GM18907 (cell line): ENCODE measurements at regions not wholly inside any gene's neighbourhood (a gene's known extent, or its start where the extent isn't known, plus 50 kb on each side); places are given as distances from the start of the nearest gene placed in this dataset.
"Not testable (repeated sequence)": the region's sequence is repeated elsewhere in the genome, so short reads cannot be mapped to it uniquely, and the experiment has no call there.

Experiments used
- ATAC-seq: cut with Tn5 transposase; IDR thresholded peaks from one replicate; pipeline ENCODE4 v1.9.1; 2021; ENCODE audit warnings: mild to moderate bottlenecking, moderate library complexity; ENCODE audit not compliant: unreplicated experiment

DNA sequence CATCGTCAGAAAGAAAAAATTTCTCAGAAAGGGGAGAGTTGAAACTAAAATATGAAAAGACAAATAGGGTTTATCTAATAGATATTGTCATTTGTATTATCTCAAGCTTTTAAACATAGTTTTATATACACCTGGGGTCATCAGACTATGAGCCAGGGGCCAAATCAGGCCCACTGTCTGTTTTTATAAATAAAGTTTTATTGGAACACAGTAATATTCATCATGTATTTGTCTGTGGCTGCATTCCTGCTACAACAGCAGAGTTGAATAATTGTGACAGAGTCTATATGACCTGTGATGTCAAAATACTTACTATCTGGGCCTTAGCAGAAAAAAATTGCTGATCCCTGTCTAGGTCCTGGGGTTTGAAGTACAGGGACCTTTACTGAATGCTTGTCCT is 120.5 kb upstream of the RUNX1 start:
- ATAC-seq = no peak

DNA sequence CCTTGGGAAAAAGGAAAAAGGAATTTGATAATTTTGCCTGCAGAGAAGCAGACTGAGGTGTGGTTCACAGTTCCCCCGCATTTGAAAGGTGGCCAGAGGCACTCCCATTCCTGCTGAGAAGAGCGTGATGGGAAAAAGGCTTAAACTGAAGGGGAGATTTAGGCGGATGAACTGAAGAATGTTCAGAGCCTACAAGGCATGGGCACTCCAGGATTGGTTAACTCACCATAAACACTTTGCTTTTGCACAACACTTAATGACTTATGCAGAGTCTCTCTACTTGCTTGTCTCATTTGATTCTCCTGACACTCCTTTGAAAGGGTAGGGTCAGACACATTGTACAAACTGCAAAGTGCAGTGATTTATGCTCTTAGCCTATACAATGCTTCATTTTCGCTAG is 119.6 kb upstream of the RUNX1 start:
- ATAC-seq = no peak

DNA sequence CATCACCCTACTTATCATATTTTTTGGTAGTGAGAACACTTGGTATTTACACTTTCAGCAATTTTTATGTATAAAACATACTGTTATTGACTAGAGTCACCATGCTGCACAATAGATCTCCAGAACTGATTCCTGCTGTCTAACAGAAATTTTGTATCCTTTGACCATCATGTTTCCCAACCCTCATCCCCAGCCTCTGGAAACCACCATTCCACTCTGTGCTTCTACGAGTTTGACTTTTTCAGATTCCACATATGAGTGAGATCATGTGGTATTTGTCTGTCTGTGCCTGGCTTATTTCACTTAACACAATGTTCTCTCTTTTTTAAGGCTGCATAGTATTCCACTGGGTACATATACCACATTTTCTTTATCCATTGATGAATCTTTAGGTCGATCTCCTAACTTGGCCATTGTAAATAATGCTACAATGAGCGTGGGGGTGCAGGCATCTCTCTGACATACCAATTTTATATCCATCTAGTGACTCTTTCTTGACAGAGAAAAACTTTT is 115.9 kb upstream of the RUNX1 start:
- ATAC-seq = no peak

DNA sequence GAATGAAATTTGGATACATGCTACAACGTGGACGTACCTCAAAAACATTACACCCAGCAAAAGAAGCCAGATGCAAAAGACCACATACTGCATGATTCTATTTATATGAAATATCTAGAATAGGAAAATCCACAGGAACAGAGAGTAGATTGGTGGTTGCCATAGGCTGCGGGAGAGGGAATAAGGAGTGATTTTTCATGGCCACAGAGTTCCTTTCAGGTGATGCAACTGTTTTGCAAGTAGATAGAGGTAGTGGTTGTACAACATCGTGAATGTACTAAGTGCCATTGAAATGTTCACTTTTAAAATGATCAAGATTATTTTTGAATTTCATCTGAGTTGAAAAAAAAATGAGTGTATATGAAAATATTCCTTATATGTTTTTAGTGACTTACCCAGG is 115.3 kb upstream of the RUNX1 start:
- ATAC-seq = no peak

DNA sequence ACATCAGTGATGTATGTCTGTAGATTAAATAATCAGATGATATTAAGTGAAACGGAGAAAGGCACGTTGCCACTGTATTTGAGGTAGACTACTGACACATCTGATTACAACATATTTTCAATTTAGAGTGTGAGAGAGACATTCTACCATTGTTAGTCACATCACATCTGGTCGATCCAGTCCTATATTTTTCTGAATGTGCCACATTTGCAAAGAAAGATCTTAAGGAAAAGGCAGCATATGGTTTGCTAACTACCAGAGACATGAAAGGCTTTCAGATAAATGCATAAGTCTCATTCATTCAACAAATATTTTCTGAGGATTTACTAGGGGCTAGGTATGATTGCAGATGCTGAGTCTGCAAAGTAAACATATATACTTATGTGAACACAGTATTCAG is 114.3 kb upstream of the RUNX1 start:
- ATAC-seq = no peak

DNA sequence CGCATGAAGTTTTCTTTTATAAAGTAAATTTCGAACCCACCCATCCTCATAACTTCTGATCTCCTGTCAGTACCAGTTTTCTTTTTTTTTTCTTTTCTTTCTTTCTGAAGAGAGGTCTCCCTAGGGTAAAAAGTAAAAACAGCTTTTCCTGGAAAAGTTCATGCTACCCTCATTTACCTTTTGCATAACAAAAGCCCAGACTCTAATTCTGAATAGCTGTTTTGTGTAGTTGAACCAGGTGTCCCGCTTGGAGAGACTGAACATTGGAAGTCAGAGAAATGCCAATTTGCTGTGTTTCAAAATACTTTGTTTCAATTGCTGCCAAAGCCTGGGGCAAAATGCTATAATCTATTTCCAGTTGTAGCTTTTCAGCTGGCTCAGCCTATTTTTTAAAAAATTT is 113.7 kb upstream of the RUNX1 start:
- ATAC-seq = no peak

DNA sequence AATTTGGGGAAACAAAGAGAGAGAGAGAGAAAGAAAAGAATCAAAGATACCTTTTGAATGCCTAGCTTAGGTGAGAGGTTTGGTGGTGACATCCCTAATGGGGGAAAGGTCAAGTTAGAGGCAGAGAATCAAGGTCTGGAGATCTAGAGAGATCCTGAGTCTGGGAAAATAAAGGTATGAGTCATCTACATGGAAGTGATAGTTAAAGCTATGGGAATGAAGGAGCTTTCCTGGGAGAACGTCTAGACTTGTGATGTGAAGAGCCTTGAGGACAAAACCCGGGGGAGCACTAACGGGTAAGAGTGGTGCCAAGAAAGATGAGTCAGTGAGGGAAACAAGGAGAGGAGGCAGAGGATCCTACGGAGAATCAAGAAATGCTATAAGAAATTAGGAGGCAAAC is 110.8 kb upstream of the RUNX1 start:
- ATAC-seq = no peak

DNA sequence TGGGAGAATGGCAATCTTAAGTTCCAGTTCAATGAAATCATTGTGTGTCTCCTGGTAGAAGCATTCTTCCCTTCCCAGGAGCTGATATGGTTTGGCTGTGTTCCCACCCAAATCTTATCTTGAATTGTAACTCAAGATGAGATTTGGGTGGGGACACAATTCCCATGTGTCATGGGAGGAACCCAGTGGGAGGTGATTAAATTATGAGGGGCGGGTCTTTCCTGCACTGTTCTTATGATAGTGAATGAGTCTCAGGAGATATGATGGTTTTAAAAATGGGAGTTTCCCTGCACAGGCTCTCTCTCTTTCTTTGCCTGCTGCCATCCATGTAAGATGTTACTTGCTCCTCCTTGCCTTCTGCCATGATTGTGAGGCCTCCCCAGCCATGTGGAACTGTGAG is 108.3 kb upstream of the RUNX1 start:
- not testable (repeated sequence) for ATAC-seq

DNA sequence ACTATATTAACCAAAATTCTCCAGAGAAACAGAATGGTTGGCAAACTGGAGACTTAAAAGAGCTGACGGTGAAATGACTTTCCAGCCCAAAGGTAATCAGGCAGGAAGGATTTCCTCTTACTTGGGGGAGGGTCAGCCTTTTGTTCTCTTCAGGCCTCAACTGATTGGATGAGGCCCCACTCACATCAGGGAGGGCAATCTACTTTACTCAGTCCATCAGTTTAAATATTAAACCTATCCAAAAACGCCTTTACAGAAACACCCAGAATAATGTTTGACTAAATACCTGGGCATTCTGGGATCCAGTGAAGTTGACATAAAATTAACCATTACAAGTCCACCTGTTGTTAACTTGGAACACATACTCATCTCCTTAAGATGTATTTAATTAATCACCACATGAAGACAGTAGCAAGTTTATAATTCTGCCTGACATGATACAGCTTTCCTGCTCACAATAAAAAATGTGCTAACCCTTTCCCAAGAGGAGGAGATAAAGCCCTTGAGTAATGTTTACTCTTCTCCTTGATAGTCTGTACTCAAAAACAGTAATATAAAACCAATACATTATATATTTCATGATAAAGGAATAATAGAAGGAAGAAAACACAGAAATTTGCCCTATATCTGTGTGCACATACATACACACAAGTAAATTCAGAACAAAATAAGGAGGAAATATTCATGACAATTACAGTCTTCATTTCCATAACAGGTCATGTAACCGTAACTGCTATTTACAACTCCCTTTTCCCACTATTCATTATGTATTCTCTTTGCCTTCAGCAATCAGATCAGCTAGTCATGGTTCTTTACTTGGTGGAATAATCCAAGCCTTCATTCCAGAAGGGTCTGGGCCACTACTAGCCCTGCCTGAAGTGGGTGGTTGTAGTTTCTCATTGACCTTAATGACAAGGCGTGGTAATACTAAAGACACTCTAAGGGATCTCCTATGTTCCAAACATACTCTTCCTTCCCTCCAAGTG is 107.5 kb upstream of the RUNX1 start:
- ATAC-seq = no peak

DNA sequence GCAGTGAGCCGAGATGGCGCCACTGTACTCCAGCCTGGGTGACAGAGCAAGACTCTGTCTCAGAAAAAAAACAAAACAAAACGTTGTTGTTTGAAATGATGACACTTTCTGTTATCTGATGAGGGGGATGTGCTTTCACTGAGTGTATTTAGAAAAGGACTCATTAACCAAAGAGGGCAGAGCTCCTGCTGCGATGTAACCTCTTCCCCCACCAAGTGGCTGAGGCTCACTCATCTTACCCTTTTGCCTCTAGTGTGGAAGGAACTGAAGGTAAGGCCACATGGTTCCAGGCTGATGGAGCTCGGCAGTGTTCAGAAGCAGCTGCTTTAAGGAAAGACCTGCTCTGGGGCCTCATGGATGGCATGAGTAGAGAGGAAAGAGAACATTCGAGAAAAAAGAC is 105.7 kb upstream of the RUNX1 start:
- no peak for ATAC-seq

DNA sequence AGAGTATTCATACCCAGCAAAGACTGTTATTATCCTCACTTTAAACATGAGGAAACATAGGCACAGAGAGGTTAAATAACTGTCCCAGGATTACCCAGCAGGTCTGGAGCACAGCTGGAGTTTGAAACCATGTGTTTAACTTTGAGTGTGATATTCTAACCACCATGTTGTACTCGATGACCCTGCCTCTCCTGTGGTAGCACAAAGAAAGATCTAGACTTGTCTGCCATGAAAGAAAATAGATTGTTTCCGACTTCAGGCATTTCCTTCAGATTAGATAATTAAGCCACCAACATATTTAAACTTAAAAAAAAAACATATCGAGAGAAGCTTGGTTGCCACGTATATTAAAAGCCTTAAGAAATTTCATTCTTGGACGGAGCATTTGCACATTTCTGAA is 104.6 kb upstream of the RUNX1 start:
- no peak for ATAC-seq

DNA sequence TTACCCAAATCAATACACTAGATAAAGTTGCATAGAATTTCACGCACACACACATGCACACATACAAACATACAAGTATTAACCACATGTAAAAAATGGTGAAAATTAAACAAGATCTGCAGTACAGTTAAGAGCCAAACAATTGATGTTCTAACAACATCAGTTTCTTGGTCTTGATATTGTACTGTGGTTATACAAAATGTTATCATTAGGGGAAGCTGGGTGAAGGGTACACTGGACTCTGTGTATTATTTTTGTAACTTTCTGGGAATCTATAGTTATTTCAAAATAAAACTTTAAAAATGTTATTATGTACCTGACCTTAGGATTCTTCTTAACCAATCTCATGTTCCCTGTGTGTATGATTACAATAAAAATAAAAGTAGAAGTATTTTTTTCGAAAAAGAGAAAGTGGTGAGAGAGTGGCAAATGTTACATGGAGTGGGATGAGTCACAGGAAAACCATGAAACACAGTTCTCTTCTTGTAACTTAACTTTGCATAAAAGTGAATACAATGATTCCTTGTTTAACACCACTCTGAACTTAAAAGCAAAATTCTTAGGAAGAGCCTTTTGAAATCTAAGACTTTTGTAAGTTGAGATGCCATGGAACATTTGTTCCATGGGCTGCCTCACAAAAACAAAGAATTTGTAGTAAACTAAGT is 101.6 kb upstream of the RUNX1 start:
- no peak for ATAC-seq

DNA sequence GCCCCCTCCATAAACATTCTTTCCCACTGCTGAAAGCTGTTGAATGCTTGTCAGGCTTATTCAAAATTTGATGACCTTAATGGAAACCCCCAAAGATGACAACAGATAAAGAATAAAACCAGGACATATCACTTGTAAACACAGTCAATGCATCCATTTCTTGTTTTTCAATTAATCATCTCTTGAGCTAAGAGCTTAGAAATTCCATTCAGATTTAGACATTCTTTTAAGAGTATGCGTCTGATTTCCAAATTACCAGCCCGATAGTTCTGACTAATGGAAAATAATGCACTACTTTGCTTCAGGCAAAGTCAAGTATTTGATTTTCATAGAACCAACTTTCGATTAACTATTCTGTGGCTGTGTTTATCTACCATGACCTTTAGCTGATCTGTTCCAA is 100.6 kb upstream of the RUNX1 start:
- no peak for ATAC-seq

DNA sequence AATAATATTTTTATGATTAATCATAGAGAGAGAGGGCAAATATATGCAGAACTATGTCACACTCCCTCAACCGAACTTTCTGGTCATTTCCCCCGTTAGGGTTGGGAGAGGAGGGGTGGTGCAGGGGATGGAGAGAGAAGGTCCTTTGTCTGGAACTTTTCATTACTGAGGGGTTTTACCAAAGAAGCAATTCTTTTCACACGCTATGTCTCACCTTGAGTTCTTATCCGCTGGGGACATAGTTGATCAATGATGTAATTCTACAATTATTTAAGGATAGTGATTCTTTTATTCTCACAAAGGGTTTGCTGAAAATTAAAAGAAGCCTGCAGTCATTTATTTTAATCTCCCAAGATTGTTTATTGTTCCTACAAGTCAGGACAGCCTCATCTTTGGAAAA is 98.3 kb upstream of the RUNX1 start:
- no peak for ATAC-seq

DNA sequence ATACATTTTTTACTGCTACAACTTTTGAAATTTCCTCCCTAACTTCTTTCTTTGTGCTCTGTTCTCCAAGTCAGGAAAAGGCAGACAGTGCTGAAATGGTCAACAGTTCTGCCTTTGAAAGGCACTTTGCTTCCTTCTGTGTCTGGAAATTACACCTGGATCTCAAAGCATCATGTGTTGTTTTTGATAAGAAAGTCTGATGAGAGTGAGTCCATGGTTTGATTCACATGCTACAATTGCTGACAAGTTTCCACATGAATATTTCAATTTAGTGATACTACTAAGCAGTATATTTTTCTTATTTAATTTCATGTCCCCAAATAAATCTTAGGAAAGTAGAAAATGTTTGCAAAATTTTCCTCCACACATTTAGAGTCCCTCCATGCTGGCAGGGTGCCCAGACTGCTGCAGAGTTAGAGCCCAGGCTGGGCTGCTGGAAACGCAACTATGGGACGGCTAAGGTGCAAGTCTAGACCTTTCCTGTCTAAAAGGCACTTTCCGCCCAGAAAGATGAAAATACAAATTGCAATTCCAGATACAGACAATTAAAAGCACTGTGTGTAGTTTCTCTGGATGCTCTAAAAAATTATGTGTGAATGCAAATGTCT is 96.6 kb upstream of the RUNX1 start:
- no peak for ATAC-seq

DNA sequence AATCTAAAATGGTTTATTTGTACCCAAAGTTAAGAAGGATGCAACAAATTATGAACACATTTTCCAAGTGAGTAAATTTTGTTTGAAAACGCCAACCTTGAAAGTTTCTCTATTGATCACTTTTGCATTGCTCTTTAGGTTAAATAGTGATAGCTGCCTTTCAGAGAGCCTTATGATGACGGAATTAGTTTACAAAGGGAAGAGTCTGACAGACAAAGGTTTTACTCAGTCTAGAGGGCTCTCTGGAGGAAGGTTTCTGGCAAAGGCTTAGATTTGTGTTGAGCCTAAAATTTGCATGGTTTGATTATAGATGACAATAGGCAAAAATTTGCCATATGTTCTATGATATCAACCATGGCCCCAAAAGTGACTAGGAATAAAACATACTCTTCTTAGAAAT is 95.9 kb upstream of the RUNX1 start:
- ATAC-seq = no peak

DNA sequence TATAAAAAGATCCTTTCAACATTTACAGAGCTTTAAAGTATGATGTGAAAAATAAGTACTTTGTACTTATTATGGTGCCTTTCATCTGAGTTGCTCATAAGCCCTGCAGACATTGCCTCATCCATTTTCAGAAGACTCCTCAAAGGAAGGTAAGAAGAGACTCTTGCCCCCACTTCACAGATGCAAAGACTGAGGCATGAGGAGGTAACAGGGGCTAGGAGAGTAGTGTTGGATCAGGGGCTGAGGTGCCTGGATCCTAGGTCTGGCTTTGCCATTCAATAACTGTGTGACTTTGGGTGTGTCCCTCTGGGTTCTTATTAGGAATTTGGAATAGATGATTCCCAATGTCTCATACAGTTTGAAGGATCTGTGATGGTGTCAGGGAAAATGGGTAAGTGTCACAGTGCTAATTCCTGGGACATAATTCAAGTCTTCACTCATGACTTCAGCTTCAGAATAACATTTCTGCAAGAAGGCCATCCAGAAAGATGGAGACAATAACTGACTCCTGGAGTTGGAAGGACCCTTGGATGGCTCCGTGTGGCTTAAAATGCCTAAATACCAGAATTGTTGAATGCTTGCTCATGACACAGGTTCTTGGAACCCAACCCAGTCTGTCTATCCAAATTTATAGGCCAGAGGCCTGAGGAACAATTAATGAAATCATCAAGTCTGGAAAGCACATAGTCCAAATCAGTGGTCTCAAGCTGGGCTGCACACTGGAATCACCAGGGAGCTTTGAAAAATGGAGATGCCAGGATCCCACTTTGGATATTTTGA is 93.1 kb upstream of the RUNX1 start:
- no peak for ATAC-seq

DNA sequence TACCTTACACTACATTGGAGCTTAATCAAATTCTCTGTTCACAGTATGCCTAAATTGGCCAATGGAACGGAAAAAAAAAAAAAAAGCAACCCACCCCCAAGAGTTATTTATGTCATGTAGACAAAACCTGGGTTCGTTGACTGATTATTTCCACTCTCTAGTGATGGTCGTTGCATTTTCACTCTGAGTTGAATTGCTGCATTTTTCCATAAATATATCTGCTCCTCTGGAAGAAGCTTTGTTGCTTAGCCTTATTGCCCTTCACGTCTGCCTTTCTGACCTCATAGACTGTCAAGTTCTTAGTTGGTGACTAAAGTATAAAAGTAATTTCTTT is 90.2 kb upstream of the RUNX1 start:
- ATAC-seq = no peak

DNA sequence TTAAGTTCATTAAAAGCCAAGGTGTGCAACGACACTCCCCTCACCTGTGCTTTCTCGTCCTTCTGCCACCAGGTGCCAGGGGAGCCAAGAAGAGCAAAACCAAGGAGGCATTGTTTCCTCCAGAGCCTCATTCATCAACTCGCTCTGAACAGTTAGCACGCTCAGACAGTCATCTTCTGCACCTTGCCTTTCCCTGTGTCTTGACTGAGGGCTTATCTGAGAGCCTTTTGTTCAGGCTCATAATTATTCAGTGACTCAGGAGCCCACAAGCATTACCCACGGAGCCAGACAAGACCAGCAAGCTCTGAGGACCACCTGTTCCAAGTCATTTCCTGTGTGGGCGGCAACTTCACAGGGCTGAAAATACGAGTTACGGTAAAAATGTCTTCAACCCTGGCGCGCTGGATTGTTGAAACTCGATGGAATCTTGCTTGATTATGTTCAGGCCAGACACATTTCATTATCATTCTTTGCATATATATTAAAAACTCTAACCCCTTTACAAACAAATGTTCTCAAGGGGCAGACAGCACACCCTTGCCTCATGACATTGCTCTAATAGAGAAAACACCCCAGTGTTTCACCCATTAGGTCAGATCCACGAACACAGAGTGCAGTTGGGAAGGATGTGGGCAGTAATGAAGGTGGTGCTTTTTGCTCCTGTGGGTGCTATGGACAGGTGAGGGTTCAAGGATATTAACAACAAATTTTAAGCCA is 89.7 kb upstream of the RUNX1 start:
- ATAC-seq = no peak

DNA sequence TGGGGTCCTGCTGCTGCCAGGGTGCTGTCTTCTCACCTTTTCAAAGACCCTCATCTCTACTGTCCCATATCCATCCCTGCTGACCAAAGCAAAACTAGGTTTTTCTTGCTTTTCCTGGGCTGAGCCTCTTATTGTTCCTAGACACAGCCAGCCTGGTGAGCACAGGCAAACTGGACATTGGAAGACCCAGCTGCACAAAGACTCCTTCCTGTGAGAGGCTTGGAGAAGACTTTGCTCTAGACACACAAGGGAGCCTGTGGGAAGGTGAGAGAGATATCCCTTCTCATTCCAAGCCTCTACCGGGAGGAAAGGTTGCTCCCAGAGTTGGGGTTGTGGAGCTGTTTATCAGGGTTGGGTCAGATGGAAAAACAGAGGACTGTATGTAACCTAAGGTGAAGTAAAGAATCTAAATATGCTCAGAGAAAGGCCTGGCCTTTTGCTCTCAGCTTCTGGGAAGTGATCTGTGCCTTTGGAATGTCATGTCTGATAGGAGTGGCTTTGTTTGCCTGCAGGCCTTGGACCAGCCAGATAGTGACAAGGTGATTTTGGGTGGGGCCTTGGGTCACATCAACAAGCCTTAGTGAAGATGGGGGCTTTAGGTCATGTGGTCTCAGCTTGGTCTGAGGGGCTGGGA is 87.6 kb upstream of the RUNX1 start:
- ATAC-seq = no peak
